ENCODE measurements at regions not wholly inside any gene's neighbourhood (a gene's known extent, or its start where the extent isn't known, plus 50 kb on each side); places are given as distances from the start of the nearest gene placed in this dataset.

GRCh38 chr19:30305346-30306060 lies 66.7 kb upstream of the ZNF536 start:
- no peak for ATAC-seq
- intact Hi-C loops (cut with DNase I) = no loop called here
- DNase-seq = no peak

GRCh38 chr19:30307191-30307974 lies 64.8 kb upstream of the ZNF536 start:
- intact Hi-C loops (cut with DNase I) = no loop called here
- ATAC-seq = no peak

GRCh38 chr19:30309176-30309575 lies 63.0 kb upstream of the ZNF536 start:
- no peak for DNase-seq
- intact Hi-C loops (cut with DNase I) = no loop called here
- no peak for ATAC-seq

More at GRCh38 chr19:30307191-30307974, 64.8 kb upstream of the ZNF536 start:
- no peak for DNase-seq

- no peak for DNase-seq
- intact Hi-C loops (cut with DNase I) = no loop called here
- no peak for ATAC-seq
Measured at GRCh38 chr19:30309905-30310601, 62.1 kb upstream of the ZNF536 start.

- intact Hi-C loops (cut with DNase I) = no loop called here
- DNase-seq = no peak
- ATAC-seq = no peak
Measured at GRCh38 chr19:30310602-30311263, 61.5 kb upstream of the ZNF536 start.

- DNase-seq (no peak), ATAC-seq (no peak)
- intact Hi-C loops (cut with DNase I) = no loop called here
Measured at GRCh38 chr19:30311911-30312310, 60.3 kb upstream of the ZNF536 start.

- intact Hi-C loops (cut with DNase I) = no loop called here
- ATAC-seq (no peak), DNase-seq (no peak)
Measured at GRCh38 chr19:30312582-30313352, 59.4 kb upstream of the ZNF536 start.

- ATAC-seq (no peak), DNase-seq (no peak)
- intact Hi-C loops (cut with DNase I) = no loop called here
Measured at GRCh38 chr19:30313353-30313750, 58.8 kb upstream of the ZNF536 start.

GRCh38 chr19:30314056-30314804 lies 58.0 kb upstream of the ZNF536 start:
- DNase-seq (no peak), ATAC-seq (no peak)
- intact Hi-C loops (cut with DNase I) = no loop called here

- DNase-seq = no peak
- no peak for ATAC-seq
- intact Hi-C loops (cut with DNase I) = no loop called here
Measured at GRCh38 chr19:30314805-30315155, 57.4 kb upstream of the ZNF536 start.

- no peak for DNase-seq
- intact Hi-C loops (cut with DNase I) = no loop called here
- no peak for ATAC-seq
Measured at GRCh38 chr19:30315159-30315558, 57.0 kb upstream of the ZNF536 start.

- no peak for ATAC-seq
- intact Hi-C loops (cut with DNase I) = no loop called here
- DNase-seq = no peak
Measured at GRCh38 chr19:30316000-30316491, 56.1 kb upstream of the ZNF536 start.

- intact Hi-C loops (cut with DNase I) = no loop called here
- no peak for DNase-seq
- no peak for ATAC-seq
Measured at GRCh38 chr19:30316560-30317106, 55.6 kb upstream of the ZNF536 start.

- no peak for ATAC-seq
- DNase-seq = no peak
- intact Hi-C loops (cut with DNase I) = no loop called here
Measured at GRCh38 chr19:30317403-30317802, 54.8 kb upstream of the ZNF536 start.

GRCh38 chr19:30318261-30318660 lies 53.9 kb upstream of the ZNF536 start:
- no peak for DNase-seq
- intact Hi-C loops (cut with DNase I) = no loop called here
- ATAC-seq = no peak

- intact Hi-C loops (cut with DNase I) = no loop called here
- no peak for ATAC-seq
- DNase-seq = no peak
Measured at GRCh38 chr19:30318936-30319335, 53.2 kb upstream of the ZNF536 start.

- ATAC-seq = no peak
- DNase-seq = no peak
- intact Hi-C loops (cut with DNase I) = no loop called here
Measured at GRCh38 chr19:30319411-30319810, 52.8 kb upstream of the ZNF536 start.

GRCh38 chr19:30319876-30320275 lies 52.3 kb upstream of the ZNF536 start:
- ATAC-seq (no peak), DNase-seq (no peak)
- intact Hi-C loops (cut with DNase I) = no loop called here
